ENCODE measurements at regions not wholly inside any gene's neighbourhood (a gene's known extent, or its start where the extent isn't known, plus 50 kb on each side); places are given as distances from the start of the nearest gene placed in this dataset.

GRCh38 chr6:28633445-28634215, 107.9 kb downstream of the GPX5 start:
- Histone ChIP-seq H3K27me3 (peaks cover 25% of the 10 kb centered on the region), H2AFZ (no peak overlapping the region), H3K27ac (no peak overlapping the region), H3K4me2 (no peak overlapping the region), H3K9me2 (replicated peaks; ENCODE audit: insufficient read depth) (no peaks in the 10 kb centered on the region), H3K4me1 (ENCODE audit: insufficient read depth) (no peaks in the 10 kb centered on the region), H4K20me1 (ENCODE audit: insufficient read depth, poor library complexity, severe bottlenecking) (no peaks in the 10 kb centered on the region), H3K4me3 (no peak overlapping the region), H3K9me3 (ENCODE audit: low read depth) (no peaks in the 10 kb centered on the region), H3K79me2 (no peaks in the 10 kb centered on the region), H3K36me3 (replicated peaks; ENCODE audit: insufficient read depth, low read depth) (no peaks in the 10 kb centered on the region)
- 66% methylated on average over 28 of the region's 28 CpGs for WGBS (ENCODE audit: low lambda C conversion rate, missing lambda C conversion rate)
- DNase-seq (ENCODE audit: low spot score): no peak
- TF ChIP-seq EZH2phosphoT487 (IDR thresholded peaks at IDR 0.05; ENCODE audit: low read depth, severe bottlenecking, unreplicated experiment) (no peak), EZH2 (IDR thresholded peaks at IDR 0.05; ENCODE audit: borderline replicate concordance) (no peak)
- TF ChIP-seq, protein P1, sequence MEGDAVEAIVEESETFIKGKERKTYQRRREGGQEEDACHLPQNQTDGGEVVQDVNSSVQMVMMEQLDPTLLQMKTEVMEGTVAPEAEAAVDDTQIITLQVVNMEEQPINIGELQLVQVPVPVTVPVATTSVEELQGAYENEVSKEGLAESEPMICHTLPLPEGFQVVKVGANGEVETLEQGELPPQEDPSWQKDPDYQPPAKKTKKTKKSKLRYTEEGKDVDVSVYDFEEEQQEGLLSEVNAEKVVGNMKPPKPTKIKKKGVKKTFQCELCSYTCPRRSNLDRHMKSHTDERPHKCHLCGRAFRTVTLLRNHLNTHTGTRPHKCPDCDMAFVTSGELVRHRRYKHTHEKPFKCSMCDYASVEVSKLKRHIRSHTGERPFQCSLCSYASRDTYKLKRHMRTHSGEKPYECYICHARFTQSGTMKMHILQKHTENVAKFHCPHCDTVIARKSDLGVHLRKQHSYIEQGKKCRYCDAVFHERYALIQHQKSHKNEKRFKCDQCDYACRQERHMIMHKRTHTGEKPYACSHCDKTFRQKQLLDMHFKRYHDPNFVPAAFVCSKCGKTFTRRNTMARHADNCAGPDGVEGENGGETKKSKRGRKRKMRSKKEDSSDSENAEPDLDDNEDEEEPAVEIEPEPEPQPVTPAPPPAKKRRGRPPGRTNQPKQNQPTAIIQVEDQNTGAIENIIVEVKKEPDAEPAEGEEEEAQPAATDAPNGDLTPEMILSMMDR (IDR thresholded peaks at IDR 0.05; ENCODE audit: poor library complexity): no peak

DNA sequence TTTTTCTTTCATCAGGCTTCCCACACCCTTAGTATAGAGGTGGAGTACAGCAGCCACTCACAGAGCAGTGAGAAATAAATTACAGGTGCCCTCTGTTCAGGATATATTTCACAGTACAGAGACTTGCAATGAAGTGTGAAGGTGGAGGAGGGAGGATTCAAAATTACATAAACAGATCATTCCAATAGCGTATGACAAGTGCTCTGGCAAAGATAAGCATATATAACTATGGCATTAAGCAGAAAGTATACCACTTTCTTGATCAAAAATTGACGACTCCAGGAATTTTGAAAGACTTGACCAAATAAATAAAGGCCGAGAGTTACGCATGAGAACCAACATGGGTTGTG, 108.7 kb downstream of the GPX5 start:
- H3K27me3 ChIP-seq: peaks cover 25% of the 10 kb centered on the region
- DNase-seq (ENCODE audit: low spot score): no peak
- H3K9me3 ChIP-seq (ENCODE audit: low read depth): no peaks in the 10 kb centered on the region
- no peak overlapping the region for H3K27ac ChIP-seq
- TF ChIP-seq EZH2phosphoT487 (IDR thresholded peaks at IDR 0.05; ENCODE audit: low read depth, severe bottlenecking, unreplicated experiment) (no peak), EZH2 (IDR thresholded peaks at IDR 0.05; ENCODE audit: borderline replicate concordance) (no peak)
- TF ChIP-seq, protein P1 (IDR thresholded peaks at IDR 0.05; ENCODE audit: poor library complexity): no peak
- H2AFZ ChIP-seq: peak overlapping the region; percentile 80
- peak overlapping the region; percentile 33 for H3K4me3 ChIP-seq
- H4K20me1 ChIP-seq (ENCODE audit: insufficient read depth, poor library complexity, severe bottlenecking): no peaks in the 10 kb centered on the region
- no peaks in the 10 kb centered on the region for H3K4me1 ChIP-seq (ENCODE audit: insufficient read depth)
- peak overlapping the region; percentile 90 for H3K4me2 ChIP-seq
- H3K79me2 ChIP-seq: no peaks in the 10 kb centered on the region
- no peaks in the 10 kb centered on the region for H3K36me3 ChIP-seq (replicated peaks; ENCODE audit: insufficient read depth, low read depth)
- WGBS (ENCODE audit: low lambda C conversion rate, missing lambda C conversion rate): 11% methylated on average over 4 of the region's 4 CpGs
- H3K9me2 ChIP-seq (replicated peaks; ENCODE audit: insufficient read depth): no peaks in the 10 kb centered on the region

GRCh38 chr6:28634761-28635546, 109.3 kb downstream of the GPX5 start:
- Histone ChIP-seq H3K4me1 (ENCODE audit: insufficient read depth) (no peaks in the 10 kb centered on the region), H3K4me2 (peak overlapping the region; percentile 90), H4K20me1 (ENCODE audit: insufficient read depth, poor library complexity, severe bottlenecking) (no peaks in the 10 kb centered on the region), H3K79me2 (no peaks in the 10 kb centered on the region), H3K27me3 (peaks cover 25% of the 10 kb centered on the region), H2AFZ (peak overlapping the region; percentile 80), H3K4me3 (peak overlapping the region; percentile 33), H3K36me3 (replicated peaks; ENCODE audit: insufficient read depth, low read depth) (no peaks in the 10 kb centered on the region), H3K9me2 (replicated peaks; ENCODE audit: insufficient read depth) (no peaks in the 10 kb centered on the region), H3K27ac (no peak overlapping the region), H3K9me3 (ENCODE audit: low read depth) (no peaks in the 10 kb centered on the region)
- TF ChIP-seq EZH2phosphoT487 (IDR thresholded peaks at IDR 0.05; ENCODE audit: low read depth, severe bottlenecking, unreplicated experiment): no peak
- TF ChIP-seq, protein P1 (IDR thresholded peaks at IDR 0.05; ENCODE audit: poor library complexity): no peak
- TF ChIP-seq EZH2 (IDR thresholded peaks at IDR 0.05; ENCODE audit: borderline replicate concordance): no peak
- DNase-seq (ENCODE audit: low spot score): peak; percentile 53
- 1% methylated on average over 47 of the region's 48 CpGs for WGBS (ENCODE audit: low lambda C conversion rate, missing lambda C conversion rate)

All from hepatocyte (in vitro differentiated cells).